ENCODE measurements at regions not wholly inside any gene's neighbourhood (a gene's known extent, or its start where the extent isn't known, plus 50 kb on each side); places are given as distances from the start of the nearest gene placed in this dataset.

DNA sequence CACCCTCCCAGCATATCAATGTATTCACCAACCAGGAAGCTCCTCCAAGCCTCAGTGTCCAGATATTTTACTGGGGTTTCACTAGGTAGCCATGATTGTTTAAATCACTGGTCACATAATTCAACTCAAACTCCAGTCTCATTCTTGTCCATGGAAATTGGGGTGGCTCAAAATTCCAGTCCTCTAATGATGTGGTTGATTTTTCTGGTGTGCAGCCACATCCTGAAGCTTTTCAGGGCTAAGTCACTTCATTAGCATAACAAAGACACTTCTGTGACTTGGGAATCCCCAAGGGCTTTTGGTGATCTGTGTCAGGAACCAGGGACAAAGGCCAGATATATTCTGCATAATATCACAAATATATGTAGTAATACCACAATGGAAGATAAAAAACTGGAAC is 786.9 kb upstream of the IGFBP3 start:
- TF ChIP-seq, protein P1, sequence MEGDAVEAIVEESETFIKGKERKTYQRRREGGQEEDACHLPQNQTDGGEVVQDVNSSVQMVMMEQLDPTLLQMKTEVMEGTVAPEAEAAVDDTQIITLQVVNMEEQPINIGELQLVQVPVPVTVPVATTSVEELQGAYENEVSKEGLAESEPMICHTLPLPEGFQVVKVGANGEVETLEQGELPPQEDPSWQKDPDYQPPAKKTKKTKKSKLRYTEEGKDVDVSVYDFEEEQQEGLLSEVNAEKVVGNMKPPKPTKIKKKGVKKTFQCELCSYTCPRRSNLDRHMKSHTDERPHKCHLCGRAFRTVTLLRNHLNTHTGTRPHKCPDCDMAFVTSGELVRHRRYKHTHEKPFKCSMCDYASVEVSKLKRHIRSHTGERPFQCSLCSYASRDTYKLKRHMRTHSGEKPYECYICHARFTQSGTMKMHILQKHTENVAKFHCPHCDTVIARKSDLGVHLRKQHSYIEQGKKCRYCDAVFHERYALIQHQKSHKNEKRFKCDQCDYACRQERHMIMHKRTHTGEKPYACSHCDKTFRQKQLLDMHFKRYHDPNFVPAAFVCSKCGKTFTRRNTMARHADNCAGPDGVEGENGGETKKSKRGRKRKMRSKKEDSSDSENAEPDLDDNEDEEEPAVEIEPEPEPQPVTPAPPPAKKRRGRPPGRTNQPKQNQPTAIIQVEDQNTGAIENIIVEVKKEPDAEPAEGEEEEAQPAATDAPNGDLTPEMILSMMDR (IDR thresholded peaks at IDR 0.05 in 4 of 5, conservative IDR thresholded peaks at IDR 0.05 in 1 of 5) = no peak
- TF ChIP-seq POLR2A (IDR thresholded peaks at IDR 0.05) = no peak

GRCh38 chr7:46705386-46706255 is 784.5 kb upstream of the IGFBP3 start:
- Histone ChIP-seq H3K27me3 (no peaks in the 10 kb centered on the region), H3K4me3 (no peak overlapping the region), H3K9me3 (no peaks in the 10 kb centered on the region), H3K36me3 (no peaks in the 10 kb centered on the region), H3K4me1 (no peaks in the 10 kb centered on the region), H3K27ac (no peak overlapping the region)
- no peak for ATAC-seq
- in situ Hi-C loops (cut with MboI; ENCODE audit: low sequenced_read_pairs in 4 of 4) (no loop called here), intact Hi-C loops (cut with DNase I; ENCODE audit: low total_unique reads) (no loop called here)
- TF ChIP-seq, protein P1 (IDR thresholded peaks at IDR 0.05 in 4 of 5, conservative IDR thresholded peaks at IDR 0.05 in 1 of 5) = no peak
- TF ChIP-seq POLR2A (IDR thresholded peaks at IDR 0.05) = no peak
- DNase-seq = no peak

More for the DNA sequence above, 786.9 kb upstream of the IGFBP3 start:
- Histone ChIP-seq H3K4me1 (no peaks in the 10 kb centered on the region), H3K4me3 (no peak overlapping the region), H3K36me3 (no peaks in the 10 kb centered on the region), H3K27me3 (no peaks in the 10 kb centered on the region), H3K27ac (no peak overlapping the region), H3K9me3 (no peaks in the 10 kb centered on the region)
- in situ Hi-C loops (cut with MboI; ENCODE audit: low sequenced_read_pairs in 4 of 4) = no loop called here
- DNase-seq (no peak), ATAC-seq (no peak)
- intact Hi-C loops (cut with DNase I; ENCODE audit: low total_unique reads) = no loop called here

GRCh38 chr7:46696741-46697140 is 775.7 kb upstream of the IGFBP3 start:
- in situ Hi-C loops (cut with MboI; ENCODE audit: low sequenced_read_pairs in 4 of 4) = no loop called here
- H3K4me3 ChIP-seq = no peak overlapping the region
- no peaks in the 10 kb centered on the region for H3K36me3 ChIP-seq
- H3K27ac ChIP-seq = no peak overlapping the region
- H3K9me3 ChIP-seq = no peaks in the 10 kb centered on the region
- no peak for ATAC-seq
- TF ChIP-seq POLR2A (IDR thresholded peaks at IDR 0.05) = no peak
- TF ChIP-seq, protein P1 (IDR thresholded peaks at IDR 0.05 in 4 of 5, conservative IDR thresholded peaks at IDR 0.05 in 1 of 5) = no peak
- no peaks in the 10 kb centered on the region for H3K4me1 ChIP-seq
- no peak for DNase-seq
- intact Hi-C loops (cut with DNase I; ENCODE audit: low total_unique reads) = no loop called here
- H3K27me3 ChIP-seq = no peaks in the 10 kb centered on the region

DNA sequence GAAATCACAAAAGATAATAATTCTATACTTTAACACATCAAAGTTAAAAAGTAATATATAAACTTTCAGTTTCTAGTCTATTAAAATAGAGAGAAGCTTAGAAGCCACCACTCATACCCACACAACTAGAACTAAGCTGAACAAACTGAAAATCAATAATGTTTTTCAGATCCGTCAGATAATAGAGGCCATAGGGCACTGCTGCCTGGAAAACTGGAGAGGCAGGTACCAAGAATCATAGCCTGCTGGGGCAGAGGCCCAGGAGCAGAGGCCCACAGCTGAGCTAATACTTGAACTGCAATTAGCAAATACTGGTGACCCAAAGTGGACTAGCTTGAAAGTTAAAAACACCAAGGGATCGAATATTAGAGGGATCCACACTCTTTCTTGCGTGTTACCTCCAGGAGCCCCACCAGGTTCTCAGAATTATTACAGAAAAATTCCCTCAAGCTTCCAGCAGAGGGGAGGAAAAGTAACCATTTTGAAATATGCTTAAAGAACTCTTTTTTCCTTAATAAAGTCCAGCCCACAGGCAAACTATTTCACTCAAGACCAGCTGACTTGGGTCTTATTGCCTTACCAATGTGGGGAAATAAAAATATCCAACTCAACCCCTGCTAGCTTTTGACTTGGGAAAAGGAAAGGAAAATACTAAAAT is 774.1 kb upstream of the IGFBP3 start:
- no peak for ATAC-seq
- no peak for TF ChIP-seq POLR2A (IDR thresholded peaks at IDR 0.05)
- TF ChIP-seq, protein P1 (IDR thresholded peaks at IDR 0.05 in 4 of 5, conservative IDR thresholded peaks at IDR 0.05 in 1 of 5) = no peak
- no peaks in the 10 kb centered on the region for H3K4me1 ChIP-seq
- DNase-seq = no peak
- H3K36me3 ChIP-seq = no peaks in the 10 kb centered on the region
- no peak overlapping the region for H3K4me3 ChIP-seq
- H3K9me3 ChIP-seq = no peaks in the 10 kb centered on the region
- in situ Hi-C loops (cut with MboI; ENCODE audit: low sequenced_read_pairs in 4 of 4) = no loop called here
- intact Hi-C loops (cut with DNase I; ENCODE audit: low total_unique reads) = no loop called here
- no peaks in the 10 kb centered on the region for H3K27me3 ChIP-seq
- H3K27ac ChIP-seq = no peak overlapping the region
